Endothelial cell of umbilical vein (primary cell): ENCODE measurements at regions not wholly inside any gene's neighbourhood (a gene's known extent, or its start where the extent isn't known, plus 50 kb on each side); places are given as distances from the start of the nearest gene placed in this dataset.

Source experiments
- POLR2A ChIP-seq: IDR thresholded peaks from 2 replicates; pipeline ENCODE4 v1.6.1; 2012; ENCODE audit warnings: low read depth, mild to moderate bottlenecking, control low read depth, low read length
- TF ChIP-seq, protein P1 (sequence below), 2 donors: IDR thresholded peaks; 1 replicate in 1 of 2; 2 replicates in 1 of 2; pipeline ENCODE4 v1.5.1; 2011; ENCODE audit warnings: low read length in 2 of 2, mild to moderate bottlenecking in 2 of 2, moderate library complexity in 2 of 2, control low read depth in 1 of 2, inconsistent platforms in 1 of 2, low read depth in 1 of 2; ENCODE audit not compliant: insufficient read depth in 1 of 2; ENCODE audit errors: extremely low read depth in 1 of 2

GRCh38 chr22:48751539-48752437 lies 1075.9 kb downstream of the BRD1 start:
- TF ChIP-seq, protein P1, sequence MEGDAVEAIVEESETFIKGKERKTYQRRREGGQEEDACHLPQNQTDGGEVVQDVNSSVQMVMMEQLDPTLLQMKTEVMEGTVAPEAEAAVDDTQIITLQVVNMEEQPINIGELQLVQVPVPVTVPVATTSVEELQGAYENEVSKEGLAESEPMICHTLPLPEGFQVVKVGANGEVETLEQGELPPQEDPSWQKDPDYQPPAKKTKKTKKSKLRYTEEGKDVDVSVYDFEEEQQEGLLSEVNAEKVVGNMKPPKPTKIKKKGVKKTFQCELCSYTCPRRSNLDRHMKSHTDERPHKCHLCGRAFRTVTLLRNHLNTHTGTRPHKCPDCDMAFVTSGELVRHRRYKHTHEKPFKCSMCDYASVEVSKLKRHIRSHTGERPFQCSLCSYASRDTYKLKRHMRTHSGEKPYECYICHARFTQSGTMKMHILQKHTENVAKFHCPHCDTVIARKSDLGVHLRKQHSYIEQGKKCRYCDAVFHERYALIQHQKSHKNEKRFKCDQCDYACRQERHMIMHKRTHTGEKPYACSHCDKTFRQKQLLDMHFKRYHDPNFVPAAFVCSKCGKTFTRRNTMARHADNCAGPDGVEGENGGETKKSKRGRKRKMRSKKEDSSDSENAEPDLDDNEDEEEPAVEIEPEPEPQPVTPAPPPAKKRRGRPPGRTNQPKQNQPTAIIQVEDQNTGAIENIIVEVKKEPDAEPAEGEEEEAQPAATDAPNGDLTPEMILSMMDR (IDR thresholded peaks at IDR 0.05; ENCODE audit: extremely low read depth in 1 of 2, insufficient read depth in 1 of 2, low read depth in 1 of 2, low read length in 2 of 2), result no peak
- TF ChIP-seq POLR2A, result no peak
